ENCODE measurements at regions not wholly inside any gene's neighbourhood (a gene's known extent, or its start where the extent isn't known, plus 50 kb on each side); places are given as distances from the start of the nearest gene placed in this dataset.
"Not testable (repeated sequence)": the region's sequence is repeated elsewhere in the genome, so short reads cannot be mapped to it uniquely, and the experiment has no call there.

GRCh38 chr3:62926494-62926893, 51.3 kb upstream of the CADPS start:
- DNase-seq (ENCODE audit: low spot score), result peak; percentile 2

GRCh38 chr3:62928256-62928655, 53.0 kb upstream of the CADPS start:
- no peak for DNase-seq (ENCODE audit: low spot score)

- DNase-seq (ENCODE audit: low spot score), result no peak
Observed at GRCh38 chr3:62929771-62930170, 54.6 kb upstream of the CADPS start.

GRCh38 chr3:62935793-62936192, 60.6 kb upstream of the CADPS start:
- no peak for DNase-seq (ENCODE audit: low spot score)

- DNase-seq (ENCODE audit: low spot score), result no peak
Observed at GRCh38 chr3:62936626-62937254, 61.5 kb upstream of the CADPS start.

GRCh38 chr3:62938583-62938982, 63.4 kb upstream of the CADPS start:
- DNase-seq (ENCODE audit: low spot score), result no peak

- no peak for DNase-seq (ENCODE audit: low spot score)
Observed at GRCh38 chr3:62939707-62940106, 64.5 kb upstream of the CADPS start.

GRCh38 chr3:62940771-62941563, 65.8 kb upstream of the CADPS start:
- DNase-seq (ENCODE audit: low spot score), result no peak

- no peak for DNase-seq (ENCODE audit: low spot score)
Observed at GRCh38 chr3:62942227-62942626, 67.0 kb upstream of the CADPS start.

GRCh38 chr3:62942764-62943163, 67.5 kb upstream of the CADPS start:
- DNase-seq (ENCODE audit: low spot score), result no peak

GRCh38 chr3:62948921-62949320, 73.7 kb upstream of the CADPS start:
- no peak for DNase-seq (ENCODE audit: low spot score)

- DNase-seq (ENCODE audit: low spot score), result no peak
Observed at GRCh38 chr3:62950210-62950609, 75.0 kb upstream of the CADPS start.

GRCh38 chr3:62951037-62951613, 75.9 kb upstream of the CADPS start:
- DNase-seq (ENCODE audit: low spot score), result no peak

GRCh38 chr3:62951880-62952279, 76.7 kb upstream of the CADPS start:
- DNase-seq (ENCODE audit: low spot score), result not testable (repeated sequence)

- DNase-seq (ENCODE audit: low spot score), result no peak
Observed at GRCh38 chr3:62954580-62954979, 79.4 kb upstream of the CADPS start.

- no peak for DNase-seq (ENCODE audit: low spot score)
Observed at GRCh38 chr3:62955126-62955525, 79.9 kb upstream of the CADPS start.

- no peak for DNase-seq (ENCODE audit: low spot score)
Observed at GRCh38 chr3:62956411-62956810, 81.2 kb upstream of the CADPS start.

GRCh38 chr3:62961874-62962556, 86.8 kb upstream of the CADPS start:
- DNase-seq (ENCODE audit: low spot score), result no peak

- DNase-seq (ENCODE audit: low spot score), result no peak
Observed at GRCh38 chr3:62962714-62963113, 87.5 kb upstream of the CADPS start.

GRCh38 chr3:62965311-62965710, 90.1 kb upstream of the CADPS start:
- DNase-seq (ENCODE audit: low spot score), result no peak

- DNase-seq (ENCODE audit: low spot score), result no peak
Observed at GRCh38 chr3:62968128-62968527, 92.9 kb upstream of the CADPS start.

GRCh38 chr3:62970648-62971047, 95.4 kb upstream of the CADPS start:
- no peak for DNase-seq (ENCODE audit: low spot score)

- DNase-seq (ENCODE audit: low spot score), result no peak
Observed at GRCh38 chr3:62975566-62975965, 100.3 kb upstream of the CADPS start.

All from cerebellar cortex (tissue), 1 donor.